ENCODE measurements at regions not wholly inside any gene's neighbourhood (a gene's known extent, or its start where the extent isn't known, plus 50 kb on each side); places are given as distances from the start of the nearest gene placed in this dataset.

DNA sequence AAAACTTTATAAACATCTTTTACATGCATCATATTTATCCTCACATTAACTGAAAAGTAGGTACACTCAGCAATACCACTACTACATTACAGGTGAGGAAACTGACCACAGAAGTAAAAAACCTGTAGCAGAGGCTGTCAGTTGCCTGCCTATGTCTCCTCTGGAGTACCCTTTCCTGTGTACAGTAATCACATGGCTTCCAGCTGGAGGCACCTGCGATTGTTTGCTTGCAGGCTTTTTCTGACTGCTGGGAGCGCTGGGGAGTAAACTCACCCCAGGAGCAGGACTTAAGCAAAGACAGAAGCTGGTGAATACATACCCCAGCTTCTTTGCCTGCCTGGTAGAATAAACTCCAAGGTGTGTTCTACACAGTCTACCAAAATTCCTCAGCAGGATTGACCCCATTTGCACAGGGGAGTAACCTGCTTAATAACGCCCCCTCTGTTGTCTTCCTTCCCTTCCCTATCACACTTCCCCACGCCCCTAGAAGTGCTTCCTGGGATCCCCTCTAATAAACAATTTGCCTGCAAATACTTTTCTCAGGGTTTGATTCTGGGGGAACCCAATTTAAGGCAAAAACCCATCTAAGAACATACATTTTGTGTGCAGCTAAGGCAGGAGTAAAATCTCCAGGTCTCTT, 138.9 kb downstream of the PTH2R start:
- no peak overlapping the region for H3K4me3 ChIP-seq
- H3K27ac ChIP-seq: no peak overlapping the region

DNA sequence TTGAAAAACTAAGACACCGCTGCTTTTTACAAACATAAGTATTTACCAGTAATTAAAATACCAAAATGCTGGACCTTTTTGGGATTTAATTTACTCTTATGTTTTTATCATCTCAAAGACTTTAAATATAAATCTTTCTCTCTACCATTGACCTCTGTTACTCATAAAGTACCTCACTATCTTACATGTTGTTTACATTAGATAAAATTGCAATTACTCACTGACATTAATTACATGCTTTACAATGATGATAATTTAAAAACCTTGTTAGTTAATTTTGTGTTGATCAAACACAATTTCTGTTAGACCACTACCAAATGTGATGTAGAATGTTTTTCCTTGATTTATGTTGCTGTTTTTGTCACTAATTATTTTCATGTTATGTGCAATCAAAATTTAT, 139.5 kb downstream of the PTH2R start:
- no peak overlapping the region for H3K27ac ChIP-seq

DNA sequence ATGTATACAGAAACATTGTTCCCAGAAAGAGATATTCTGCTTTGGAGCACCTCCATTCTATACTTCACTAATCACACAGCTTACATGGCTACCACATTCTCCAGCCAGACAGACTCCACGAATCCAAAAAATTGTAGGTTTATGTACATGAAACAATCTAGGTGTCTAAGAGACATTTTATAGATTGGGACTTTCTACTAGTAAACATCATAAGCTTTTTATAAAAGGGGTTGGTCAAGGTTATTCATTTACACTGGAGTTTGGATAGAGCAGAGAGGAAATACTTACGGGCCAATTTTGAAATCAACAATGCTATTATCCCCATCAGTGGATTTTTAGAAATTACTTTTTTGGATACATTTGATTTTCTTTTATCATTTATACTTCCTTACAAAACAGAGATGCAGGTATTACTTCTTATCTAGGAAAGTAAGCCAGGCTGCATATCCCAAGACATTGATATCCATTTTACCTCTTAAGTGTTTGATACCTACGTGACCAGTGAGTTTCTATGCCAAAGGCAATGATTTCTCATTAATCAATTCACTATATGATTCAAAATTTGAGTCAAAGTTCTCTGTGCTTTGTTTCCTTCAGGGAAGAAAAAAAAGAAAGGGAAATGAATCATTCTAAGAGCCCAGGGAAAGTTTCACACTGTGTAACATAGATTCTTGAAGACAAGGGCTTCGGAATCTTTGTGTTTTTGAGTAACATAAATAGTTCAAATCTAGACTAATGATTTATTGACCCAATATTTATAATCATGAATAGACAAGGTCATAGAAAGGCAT, 140.5 kb downstream of the PTH2R start:
- Histone ChIP-seq H3K4me3 (no peak overlapping the region), H3K27ac (no peak overlapping the region)

More for the DNA sequence above, 139.5 kb downstream of the PTH2R start:
- H3K4me3 ChIP-seq: no peak overlapping the region

DNA sequence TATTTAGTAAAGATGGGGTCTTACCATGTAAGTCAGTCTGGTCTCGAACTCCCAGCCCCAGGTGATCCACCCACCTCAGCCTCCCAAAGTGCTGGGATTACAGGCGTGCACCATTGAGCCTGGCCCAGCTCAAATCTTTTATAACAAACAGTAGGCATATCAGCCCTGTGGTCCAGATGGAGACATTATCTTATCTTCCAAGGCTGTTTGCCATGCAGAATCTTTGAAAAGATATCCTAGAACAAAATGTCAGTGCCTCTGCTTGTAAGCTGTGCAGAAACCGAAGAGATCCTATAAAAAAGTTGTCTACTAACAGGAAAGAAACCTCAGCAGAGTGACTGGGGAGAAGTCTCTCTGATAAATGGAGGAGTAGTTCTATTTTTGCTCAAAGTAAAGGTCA, 142.1 kb downstream of the PTH2R start:
- Histone ChIP-seq H3K27ac (no peak overlapping the region), H3K4me3 (no peak overlapping the region)

DNA sequence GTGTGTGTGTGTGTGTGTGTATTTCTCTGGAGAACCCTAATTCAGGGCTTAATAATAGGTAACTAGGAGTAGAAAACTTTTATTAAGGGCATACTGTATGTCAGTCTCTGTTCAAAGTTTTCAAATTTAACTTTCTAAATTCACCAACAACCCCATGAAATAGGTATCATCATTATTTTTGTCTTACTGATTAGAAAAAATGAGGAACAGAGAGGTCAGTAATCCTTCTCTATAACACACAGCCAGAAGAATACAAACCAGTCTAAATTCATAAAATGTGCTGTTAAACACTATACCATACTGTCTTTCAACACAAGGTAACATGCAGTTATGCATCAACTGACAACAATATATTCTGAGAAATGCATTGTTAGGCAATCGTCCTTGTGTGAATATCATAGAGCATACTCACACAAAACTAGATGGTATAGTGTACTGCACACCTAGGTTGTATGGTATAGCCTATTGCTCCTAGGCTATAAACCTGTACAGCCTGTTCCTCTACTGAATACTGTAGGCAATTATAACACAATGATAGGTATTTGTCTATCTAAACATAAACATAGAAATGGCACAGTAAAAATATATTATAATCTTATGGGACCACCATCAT, 143.1 kb downstream of the PTH2R start:
- Histone ChIP-seq H3K4me3 (no peak overlapping the region), H3K27ac (no peak overlapping the region)

DNA sequence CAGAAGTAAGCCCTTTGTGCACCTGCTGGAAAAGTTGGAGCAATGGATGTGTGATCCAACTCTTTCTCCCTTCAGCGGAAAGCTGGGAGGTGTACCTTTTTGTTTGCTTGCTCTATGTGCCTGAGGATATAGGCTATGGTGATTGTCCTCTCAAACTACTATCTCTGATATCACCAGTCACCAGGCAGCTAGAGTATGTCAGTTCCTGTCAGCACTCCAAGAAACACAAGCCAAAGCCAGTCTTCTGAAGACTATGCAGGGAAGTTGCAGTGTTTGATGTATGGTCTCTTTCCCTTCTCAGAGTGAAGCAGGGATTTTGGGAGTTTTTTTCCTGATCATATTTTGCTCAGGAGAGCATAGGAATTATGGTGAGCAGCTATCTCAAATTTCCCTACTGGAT, 146.4 kb downstream of the PTH2R start:
- no peak overlapping the region for H3K4me3 ChIP-seq
- no peak overlapping the region for H3K27ac ChIP-seq

DNA sequence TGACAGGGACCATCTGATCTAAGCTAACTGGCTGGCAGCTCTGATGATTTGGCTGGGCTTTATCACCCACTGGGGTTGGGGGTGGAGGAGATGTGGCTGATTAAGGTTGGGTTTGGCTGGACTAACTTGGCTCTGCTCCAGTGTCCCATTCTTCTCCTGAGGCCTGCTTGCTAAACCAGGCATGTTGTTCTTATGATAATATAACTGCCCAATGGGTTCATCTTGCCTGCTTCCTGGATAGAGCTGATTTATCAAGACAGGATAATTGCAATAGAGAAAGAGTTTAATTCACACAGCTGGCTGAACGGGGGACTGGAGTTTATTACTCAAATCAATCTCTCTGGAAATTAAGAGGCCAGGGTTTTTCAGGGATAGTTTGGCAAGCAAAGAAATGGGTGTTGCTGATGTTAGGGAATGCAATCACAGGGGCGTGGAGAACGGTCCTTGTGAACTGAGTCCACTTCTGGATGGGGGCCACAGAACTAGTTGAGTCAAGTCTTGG, 150.4 kb downstream of the PTH2R start:
- Histone ChIP-seq H3K4me3 (no peak overlapping the region), H3K27ac (no peak overlapping the region)

DNA sequence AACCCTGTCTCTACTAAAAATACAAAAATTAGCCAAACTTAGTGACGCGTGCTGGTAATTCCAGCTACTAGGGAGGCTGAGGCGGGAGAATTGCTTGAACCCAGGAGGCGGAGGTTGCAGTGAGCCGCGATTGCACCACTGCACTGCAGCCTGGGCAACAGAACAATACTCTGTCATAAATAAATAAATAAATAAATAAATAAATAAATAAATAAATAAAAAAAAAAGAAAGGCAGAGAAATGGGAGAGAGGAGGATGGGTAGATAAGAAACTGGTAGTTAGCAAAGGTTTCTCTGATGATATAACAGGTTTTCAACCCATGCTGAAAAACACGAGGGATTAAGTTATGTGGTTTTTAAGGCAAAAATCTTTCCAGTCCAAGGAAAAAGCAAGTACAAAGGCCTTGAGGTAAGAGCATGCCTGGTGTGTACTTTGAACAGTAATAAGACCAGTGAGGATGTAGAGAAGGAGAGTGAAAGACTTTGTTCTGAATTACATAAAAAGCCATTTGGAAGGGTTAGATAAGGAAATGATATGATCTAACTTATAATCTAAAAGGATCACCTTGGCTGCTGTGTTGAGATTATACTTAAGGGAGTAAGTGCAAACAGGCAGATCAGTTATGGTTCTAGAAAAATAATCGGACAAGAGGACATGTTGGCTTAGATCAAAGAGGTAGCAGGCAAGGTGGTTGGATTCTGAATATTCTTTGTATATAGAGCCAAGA, 159.3 kb downstream of the PTH2R start:
- Histone ChIP-seq H3K27ac (no peak overlapping the region), H3K4me3 (no peak overlapping the region)

DNA sequence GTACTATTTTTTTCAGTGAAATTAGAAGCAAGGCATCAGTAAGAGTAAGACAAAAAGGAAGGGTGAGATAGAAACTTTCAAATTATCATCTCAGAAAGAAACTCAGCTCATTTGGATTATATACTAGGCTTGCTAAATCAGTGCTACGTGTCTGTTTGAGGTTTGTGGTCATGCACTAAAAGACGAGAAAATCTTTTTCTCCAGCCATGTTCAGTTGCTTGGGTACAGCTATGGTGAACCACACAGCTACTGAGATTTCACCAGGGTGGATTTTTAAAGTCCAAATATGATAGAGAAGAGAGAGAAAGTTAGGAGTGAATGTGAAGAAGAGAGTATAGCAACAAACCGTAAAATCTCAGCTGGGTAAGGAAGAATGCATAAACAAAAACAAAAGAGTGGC, 161.6 kb downstream of the PTH2R start:
- Histone ChIP-seq H3K27ac (no peak overlapping the region), H3K4me3 (no peak overlapping the region)

DNA sequence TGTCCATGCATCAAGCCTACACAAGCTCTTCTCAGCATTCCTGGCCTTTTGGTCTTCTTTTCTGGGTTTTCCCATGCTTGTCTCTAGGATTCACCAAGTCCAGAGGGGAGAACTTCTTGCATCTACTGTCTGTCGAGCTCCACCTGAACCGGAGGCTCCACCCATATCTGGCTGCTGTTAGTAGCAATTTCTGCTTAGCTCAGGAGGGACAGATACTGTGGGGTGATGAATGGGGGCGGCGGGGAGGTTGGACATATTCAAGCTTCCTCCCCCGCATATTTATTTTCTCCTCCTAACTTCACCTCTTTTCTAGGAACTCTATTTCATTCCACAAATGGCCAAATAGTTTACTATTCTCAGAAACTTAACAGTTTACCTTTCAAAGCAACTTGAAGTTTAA, 163.5 kb downstream of the PTH2R start:
- no peak overlapping the region for H3K27ac ChIP-seq
- H3K4me3 ChIP-seq: no peak overlapping the region

DNA sequence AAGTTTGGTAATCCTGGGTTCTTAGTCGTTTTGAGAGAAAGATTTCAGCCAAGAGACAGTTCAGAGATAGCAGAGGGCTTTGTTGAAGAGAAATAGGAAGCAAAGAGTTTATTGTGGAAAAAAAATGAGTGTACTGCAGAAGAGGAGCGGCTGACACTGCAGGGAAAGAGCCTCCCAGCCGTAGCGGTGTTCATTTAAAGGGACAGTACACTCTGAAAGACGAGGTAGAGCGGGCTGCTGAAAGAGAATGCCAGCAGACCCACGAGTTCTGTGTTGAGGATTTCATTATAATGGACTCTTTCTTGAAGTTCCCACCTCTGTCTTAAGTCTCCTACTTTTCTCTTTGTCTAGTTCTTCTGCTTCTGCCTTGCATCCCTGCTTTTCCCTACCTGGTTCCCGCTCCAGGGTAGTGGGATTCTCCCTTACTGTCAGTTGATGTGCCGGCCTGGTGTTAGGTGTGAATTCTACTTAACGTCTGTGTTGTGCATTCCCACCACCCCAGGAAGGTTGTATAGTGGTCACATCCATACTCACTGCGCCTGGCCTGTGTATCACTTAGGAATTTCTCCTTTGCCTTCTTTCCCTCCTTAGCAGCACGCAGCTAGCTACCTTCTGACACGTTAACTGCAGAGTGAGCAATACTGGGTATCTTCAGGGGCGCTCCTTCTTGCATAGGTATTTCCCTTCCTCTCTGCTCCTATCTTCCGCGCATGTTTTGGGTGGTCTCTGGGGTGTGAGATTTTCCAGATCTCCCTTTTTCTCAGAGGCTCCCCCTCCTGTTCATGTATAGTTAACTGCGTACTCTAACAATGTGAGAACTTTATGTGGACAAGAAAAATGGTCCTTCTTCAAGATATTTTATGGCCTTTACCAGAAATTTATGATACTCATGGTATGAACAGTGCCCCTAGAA, 164.5 kb downstream of the PTH2R start:
- H3K4me3 ChIP-seq: no peak overlapping the region
- H3K27ac ChIP-seq: no peak overlapping the region

DNA sequence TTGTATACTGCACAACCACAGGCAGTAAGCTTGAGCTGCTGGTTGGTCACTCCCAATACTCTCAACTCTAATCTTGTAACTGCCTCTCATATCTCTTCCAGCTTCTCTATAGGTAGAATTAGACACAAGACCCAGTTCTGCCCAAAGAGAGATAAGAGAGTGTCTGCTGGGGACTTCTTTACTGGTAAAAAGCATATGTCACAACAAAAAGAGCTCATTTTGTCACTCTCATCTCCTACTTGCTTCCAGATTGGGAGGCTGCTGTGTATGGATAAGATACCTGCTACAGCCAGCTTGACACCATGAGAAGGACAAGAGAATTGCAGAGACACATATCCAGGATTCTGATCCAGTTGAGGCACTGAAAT, 165.2 kb downstream of the PTH2R start:
- no peak overlapping the region for H3K27ac ChIP-seq
- no peak overlapping the region for H3K4me3 ChIP-seq

DNA sequence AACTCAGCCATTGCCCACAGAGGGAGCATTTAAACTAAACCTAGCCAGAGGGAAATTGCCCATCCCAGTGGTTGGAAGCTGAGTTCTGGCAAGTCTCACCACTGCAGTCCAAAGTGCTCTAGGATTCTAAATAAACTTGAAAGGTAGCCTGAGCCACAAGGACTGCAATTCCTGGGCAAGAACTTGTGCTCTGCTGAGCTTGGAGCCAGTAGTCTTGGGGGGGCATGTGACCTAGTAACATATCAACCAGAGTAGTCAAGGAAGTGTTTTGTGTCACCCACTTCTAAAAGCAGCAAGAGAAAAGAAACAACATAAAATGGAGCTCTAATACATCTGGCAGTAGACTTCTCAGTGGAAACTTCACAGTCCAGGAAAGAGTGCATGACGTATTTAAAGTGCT, 167.0 kb downstream of the PTH2R start:
- H3K27ac ChIP-seq: no peak overlapping the region
- H3K4me3 ChIP-seq: no peak overlapping the region

DNA sequence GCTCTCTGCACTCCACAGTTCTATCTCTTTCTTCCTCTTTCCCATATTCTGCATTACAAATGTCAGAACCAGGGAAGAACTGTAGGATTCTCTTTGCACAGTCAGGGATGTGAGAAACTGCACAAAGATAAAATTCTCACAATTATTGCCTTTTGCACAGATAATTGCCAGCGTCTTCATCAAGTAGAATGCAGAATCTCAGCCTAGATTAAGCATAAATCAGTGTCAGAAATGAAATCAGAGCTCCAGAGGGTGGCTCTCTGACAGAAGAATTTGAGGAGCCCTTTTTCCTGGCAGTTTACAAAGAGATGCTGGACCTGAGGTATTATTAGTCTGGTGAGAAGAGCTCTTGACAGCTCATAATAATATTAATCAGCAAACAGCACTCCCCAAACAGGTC, 173.1 kb downstream of the PTH2R start:
- no peak overlapping the region for H3K27ac ChIP-seq
- H3K4me3 ChIP-seq: no peak overlapping the region

DNA sequence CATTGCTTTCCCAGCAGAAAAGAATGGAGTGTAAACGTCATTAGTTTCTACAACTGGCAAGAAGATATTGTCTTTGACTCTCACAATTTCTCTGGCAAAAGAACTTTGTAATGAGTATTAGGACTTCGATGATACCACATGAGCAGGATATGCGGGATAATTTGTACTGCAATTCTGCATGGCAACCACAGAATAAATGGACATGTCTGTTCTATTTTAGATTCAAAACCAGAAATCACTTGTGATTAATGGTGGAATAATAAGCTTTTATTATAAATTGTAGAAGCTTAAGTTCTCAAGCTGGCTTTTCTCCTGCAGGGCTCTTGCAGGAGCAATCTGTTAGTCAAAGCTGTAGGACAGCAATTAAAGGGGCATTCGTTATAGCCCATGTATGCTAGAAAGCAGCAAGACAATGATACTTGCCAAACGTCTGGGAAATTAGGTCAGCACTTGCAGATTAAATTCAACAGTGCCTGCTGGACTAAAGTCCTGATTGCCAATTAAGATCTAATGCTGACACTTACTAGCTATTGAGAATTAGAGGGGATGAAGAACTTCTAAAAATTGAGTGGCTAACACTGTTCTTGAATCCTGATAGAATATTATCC, 177.9 kb downstream of the PTH2R start:
- no peak overlapping the region for H3K4me3 ChIP-seq
- H3K27ac ChIP-seq: no peak overlapping the region

DNA sequence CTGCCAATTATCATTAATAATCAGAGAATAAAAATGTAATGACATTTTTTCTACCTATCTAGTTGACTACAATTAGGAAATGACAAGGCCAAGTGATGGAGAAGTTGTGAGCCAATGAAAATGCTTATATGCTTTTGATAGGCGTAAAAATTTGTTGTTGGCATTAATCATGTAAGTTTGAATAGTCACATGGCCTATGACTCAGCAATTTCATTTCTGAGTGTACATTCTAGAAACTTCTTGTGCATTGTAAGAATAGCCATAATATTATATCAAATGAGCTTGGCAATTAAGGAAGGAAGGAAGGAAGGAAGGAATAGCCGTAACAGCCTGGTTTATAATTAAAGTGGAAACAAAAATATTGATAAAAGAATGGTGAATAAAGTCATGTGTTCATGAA, 179.9 kb downstream of the PTH2R start:
- H3K4me3 ChIP-seq: no peak overlapping the region
- no peak overlapping the region for H3K27ac ChIP-seq

DNA sequence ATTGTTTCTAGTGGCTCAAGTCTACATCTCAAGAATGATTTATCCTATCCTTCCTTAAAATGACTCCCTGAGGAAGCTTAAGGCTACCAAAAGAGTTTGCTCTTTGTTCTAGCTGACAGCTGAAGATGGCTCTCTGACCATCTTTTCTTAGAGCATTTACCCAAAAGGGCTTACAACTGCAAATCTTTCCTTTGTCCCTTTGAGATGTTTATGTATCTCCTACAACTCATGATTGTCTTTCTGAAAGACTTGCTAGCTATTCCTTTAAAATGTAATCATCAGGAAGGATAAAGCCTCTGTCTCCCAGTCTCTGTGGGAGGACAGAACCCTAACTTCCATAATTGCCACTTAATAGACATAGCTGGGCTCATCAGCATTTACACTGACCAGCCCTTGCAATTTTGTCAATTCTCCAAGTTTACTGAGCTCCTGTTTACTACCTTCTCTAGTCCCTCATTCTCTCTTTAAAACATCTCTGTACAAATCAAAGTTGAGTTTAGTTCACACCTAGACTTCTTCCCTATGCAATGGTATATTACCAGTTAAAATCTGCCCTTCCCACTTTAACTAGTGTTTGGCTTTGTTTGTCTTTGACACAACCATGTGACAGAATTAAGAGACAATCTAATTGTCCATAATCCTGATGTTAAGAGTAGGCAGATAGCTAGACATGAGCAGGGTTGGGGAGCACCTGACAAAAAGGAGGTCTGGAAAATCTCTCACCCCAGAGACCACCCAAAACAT, 188.2 kb downstream of the PTH2R start:
- H3K4me3 ChIP-seq: no peak overlapping the region
- H3K27ac ChIP-seq: no peak overlapping the region

Measured in skin epidermis (tissue), 12 donors.